Endothelial cell (in vitro differentiated cells): ENCODE measurements at regions not wholly inside any gene's neighbourhood (a gene's known extent, or its start where the extent isn't known, plus 50 kb on each side); places are given as distances from the start of the nearest gene placed in this dataset.

Source experiments
- DNase-seq: peaks from one replicate; pipeline ENCODE4 v3.0.0; 2021; ENCODE audit warnings: low spot score
- H3K27ac Mint-ChIP-seq: one replicate; pipeline ENCODE4 v1.8.0; 2021; ENCODE audit warnings: mixed read lengths, inconsistent platforms; ENCODE audit not compliant: unreplicated experiment
- H3K27me3 Mint-ChIP-seq: one replicate; pipeline ENCODE4 v1.8.0; 2021; ENCODE audit warnings: mild to moderate bottlenecking, moderate library complexity, mixed read lengths, inconsistent platforms; ENCODE audit not compliant: unreplicated experiment
- H3K36me3 Mint-ChIP-seq: one replicate; pipeline ENCODE4 v1.8.0; 2021; ENCODE audit warnings: mild to moderate bottlenecking, low read depth, mixed read lengths, inconsistent platforms; ENCODE audit not compliant: unreplicated experiment
- H3K4me1 Mint-ChIP-seq: one replicate; pipeline ENCODE4 v1.8.0; 2021; ENCODE audit warnings: mild to moderate bottlenecking, mixed read lengths, inconsistent platforms; ENCODE audit not compliant: unreplicated experiment
- H3K4me3 Mint-ChIP-seq: one replicate; pipeline ENCODE4 v1.8.0; 2021; ENCODE audit warnings: mild to moderate bottlenecking, mixed read lengths, inconsistent platforms; ENCODE audit not compliant: unreplicated experiment
- H3K9me3 Mint-ChIP-seq: one replicate; pipeline ENCODE4 v1.8.0; 2021; ENCODE audit warnings: mixed read lengths, inconsistent platforms; ENCODE audit not compliant: unreplicated experiment
- CTCF ChIP-seq: fragments of 200-600 bp; sonication (generic); IDR thresholded peaks from one replicate; pipeline ENCODE4 v1.5.0; 2021; ENCODE audit warnings: antibody characterized with exemption; ENCODE audit not compliant: unreplicated experiment

DNA sequence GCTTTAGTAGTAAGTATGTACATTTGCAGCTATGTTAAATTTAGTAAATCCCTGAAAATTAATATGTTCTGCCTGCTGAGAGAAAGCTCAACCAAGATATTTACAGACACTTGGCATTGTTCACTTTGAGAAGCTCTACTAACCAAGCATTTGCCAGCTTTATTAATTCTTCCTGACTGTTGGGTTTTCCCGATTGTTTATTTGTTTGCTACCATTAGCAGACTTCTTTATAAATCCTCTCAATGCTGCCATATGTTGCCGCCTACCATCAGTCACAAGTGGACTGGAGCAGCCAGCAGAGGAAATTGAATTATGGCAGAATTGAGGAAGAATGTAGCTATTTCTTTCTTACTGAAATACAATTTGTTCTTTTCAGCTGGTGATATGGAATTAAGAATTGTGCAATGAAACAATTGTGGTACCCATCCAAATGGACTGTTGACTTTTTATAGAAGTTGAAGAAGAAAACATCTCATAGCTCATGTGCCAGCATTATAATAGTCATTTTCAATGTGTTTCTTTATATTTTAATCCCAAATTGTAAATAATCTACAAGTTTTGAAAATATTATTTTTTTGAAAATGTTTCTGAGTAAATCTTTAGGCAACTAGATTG is 588.7 kb upstream of the CDH6 start:
- Mint-ChIP-seq H3K27me3 (no peaks in the 10 kb centered on the region), H3K9me3 (peaks cover 1% of the 10 kb centered on the region), H3K36me3 (no peaks in the 10 kb centered on the region), H3K27ac (no peak overlapping the region), H3K4me1 (no peaks in the 10 kb centered on the region), H3K4me3 (no peak overlapping the region)
- no peak for TF ChIP-seq CTCF
- DNase-seq: no peak

DNA sequence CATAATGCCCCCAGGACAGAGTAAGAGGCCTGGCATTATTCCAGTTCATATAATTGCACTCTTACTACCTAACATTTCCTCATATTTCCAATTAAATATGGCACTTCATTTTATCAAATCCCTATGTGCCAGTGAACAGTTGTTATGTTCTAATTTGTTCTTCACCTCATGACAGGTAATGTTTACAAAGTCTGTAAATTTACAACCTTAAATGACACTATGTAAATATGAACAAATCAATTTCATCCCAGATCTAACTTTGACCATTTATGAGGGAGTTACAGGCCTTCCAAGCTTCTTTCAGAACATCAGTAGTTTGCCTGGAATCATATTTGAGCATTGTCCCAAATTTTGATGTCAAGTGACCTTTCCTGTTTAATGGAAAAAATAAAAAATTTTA is 592.6 kb upstream of the CDH6 start:
- TF ChIP-seq CTCF: no peak
- H3K27me3 Mint-ChIP-seq: no peaks in the 10 kb centered on the region
- DNase-seq: no peak
- H3K36me3 Mint-ChIP-seq: no peaks in the 10 kb centered on the region
- no peak overlapping the region for H3K27ac Mint-ChIP-seq
- peaks cover 6% of the 10 kb centered on the region for H3K9me3 Mint-ChIP-seq
- no peaks in the 10 kb centered on the region for H3K4me1 Mint-ChIP-seq
- H3K4me3 Mint-ChIP-seq: no peak overlapping the region

DNA sequence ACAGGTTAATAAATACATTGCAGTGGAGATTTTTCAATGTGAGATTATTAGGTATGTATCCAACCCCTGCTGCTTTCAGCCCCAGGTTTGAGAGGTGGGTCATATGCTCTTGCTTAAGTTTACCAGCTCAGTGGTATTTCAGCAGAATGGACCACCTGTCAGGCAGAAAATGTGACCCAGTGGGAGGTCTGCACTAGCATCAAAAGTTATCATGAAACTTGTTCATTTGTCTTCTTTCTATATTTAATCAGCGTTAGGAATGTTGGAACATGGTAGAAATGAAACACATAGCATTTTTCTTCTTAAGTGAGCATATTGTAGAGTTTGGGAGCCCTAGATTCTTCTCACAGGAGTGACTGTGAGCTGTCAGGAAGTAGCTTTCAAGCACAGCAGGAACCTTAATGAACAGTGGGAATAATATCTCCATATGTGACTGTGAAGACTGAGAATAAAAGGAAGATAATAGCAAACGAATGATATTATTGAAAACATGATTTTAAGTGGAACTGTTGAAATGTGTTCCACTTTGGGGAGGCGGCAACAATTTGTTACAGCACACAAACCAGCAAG is 596.9 kb upstream of the CDH6 start:
- no peaks in the 10 kb centered on the region for H3K36me3 Mint-ChIP-seq
- TF ChIP-seq CTCF: no peak
- no peaks in the 10 kb centered on the region for H3K4me1 Mint-ChIP-seq
- no peak for DNase-seq
- peaks cover 6% of the 10 kb centered on the region for H3K9me3 Mint-ChIP-seq
- no peak overlapping the region for H3K4me3 Mint-ChIP-seq
- H3K27me3 Mint-ChIP-seq: no peaks in the 10 kb centered on the region
- H3K27ac Mint-ChIP-seq: no peak overlapping the region

DNA sequence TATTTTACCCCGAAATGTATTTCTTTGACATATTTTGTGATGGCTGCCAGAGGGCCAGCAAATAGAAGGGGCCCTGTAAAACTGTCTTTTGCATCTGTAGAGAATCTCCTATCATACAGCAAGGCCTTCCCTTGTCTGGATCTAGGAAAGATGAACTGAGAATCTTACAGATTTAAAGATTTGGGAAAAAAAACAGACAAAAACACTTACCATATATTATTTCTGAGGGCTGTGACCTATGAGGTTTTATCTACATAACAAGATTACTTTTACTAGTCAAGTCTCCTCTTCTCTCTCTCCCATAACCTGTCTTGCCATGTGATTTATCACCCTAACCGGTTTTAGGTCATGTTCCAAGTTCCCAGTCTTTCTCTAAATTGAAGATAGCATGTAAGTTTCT is 599.2 kb upstream of the CDH6 start:
- no peak overlapping the region for H3K27ac Mint-ChIP-seq
- no peaks in the 10 kb centered on the region for H3K36me3 Mint-ChIP-seq
- peaks cover under 1% of the 10 kb centered on the region for H3K9me3 Mint-ChIP-seq

More for the DNA sequence above, 599.2 kb upstream of the CDH6 start:
- no peaks in the 10 kb centered on the region for H3K27me3 Mint-ChIP-seq
- H3K4me3 Mint-ChIP-seq: no peak overlapping the region
- TF ChIP-seq CTCF: no peak
- H3K4me1 Mint-ChIP-seq: no peaks in the 10 kb centered on the region
- DNase-seq: no peak
